ENCODE measurements at regions not wholly inside any gene's neighbourhood (a gene's known extent, or its start where the extent isn't known, plus 50 kb on each side); places are given as distances from the start of the nearest gene placed in this dataset.

GRCh38 chr7:46294381-46294780, 373.3 kb upstream of the IGFBP3 start:
- no peak for TF ChIP-seq CTCF (conservative IDR thresholded peaks at IDR 0.05; ENCODE audit: low read length)
- no peak for TF ChIP-seq EZH2phosphoT487 (IDR thresholded peaks at IDR 0.05; ENCODE audit: borderline replicate concordance, low read depth, low read length)
